ENCODE measurements at regions not wholly inside any gene's neighbourhood (a gene's known extent, or its start where the extent isn't known, plus 50 kb on each side); places are given as distances from the start of the nearest gene placed in this dataset.

- Mint-ChIP-seq H3K9me3 (no peaks in the 10 kb centered on the region), H3K27me3 (ENCODE audit: insufficient read depth, low read depth, poor library complexity) (no peaks in the 10 kb centered on the region), H3K27ac (no peak overlapping the region), H3K4me1 (no peaks in the 10 kb centered on the region), H3K4me3 (no peak overlapping the region), H3K36me3 (ENCODE audit: low read depth) (no peaks in the 10 kb centered on the region)
- no peak overlapping the region for H3K27ac ChIP-seq (ENCODE audit: low read depth)
- TF ChIP-seq NANOG (IDR thresholded peaks at IDR 0.05; ENCODE audit: borderline replicate concordance): no peak
- TF ChIP-seq STAT1 (IDR thresholded peaks at IDR 0.05; ENCODE audit: unreplicated experiment): no peak
- TF ChIP-seq ETS1 (IDR thresholded peaks at IDR 0.05): no peak
- no peak for TF ChIP-seq POLR2AphosphoS5 (IDR thresholded peaks at IDR 0.05; ENCODE audit: low read depth)
- no peak for TF ChIP-seq EZH2 (IDR thresholded peaks at IDR 0.05; ENCODE audit: low read depth, unreplicated experiment)
- TF ChIP-seq CREB1 (CRISPR knock-in tag; IDR thresholded peaks at IDR 0.05; ENCODE audit: low read depth): no peak
- TF ChIP-seq JUNB (IDR thresholded peaks at IDR 0.05; ENCODE audit: unreplicated experiment): no peak
- TF ChIP-seq REST (IDR thresholded peaks at IDR 0.05; ENCODE audit: unreplicated experiment): no peak
- no peak for TF ChIP-seq ZNF462 (CRISPR knock-in tag; IDR thresholded peaks at IDR 0.05)
- TF ChIP-seq ZNF114 (CRISPR knock-in tag; IDR thresholded peaks at IDR 0.05): no peak
- TF ChIP-seq EZH2phosphoT487 (IDR thresholded peaks at IDR 0.05; ENCODE audit: unreplicated experiment): no peak
- no peak for TF ChIP-seq CTCF (conservative IDR thresholded peaks at IDR 0.05; ENCODE audit: low read depth in 2 of 2)
- TF ChIP-seq ZNF331 (CRISPR knock-in tag; IDR thresholded peaks at IDR 0.05; ENCODE audit: low read depth): no peak
- ATAC-seq (no peak), DNase-seq (ENCODE audit: low spot score) (no peak)
- no peaks in the 10 kb centered on the region for H3K79me2 ChIP-seq (replicated peaks; ENCODE audit: insufficient read depth)
- no peaks in the 10 kb centered on the region for H3K4me1 ChIP-seq (ENCODE audit: insufficient read depth)
- H3F3A ChIP-seq (replicated peaks; ENCODE audit: low read depth): no peaks in the 10 kb centered on the region
- H3K36me3 ChIP-seq (ENCODE audit: insufficient read depth): no peaks in the 10 kb centered on the region
- no peak overlapping the region for H3K4me2 ChIP-seq
- H3K9me2 ChIP-seq (ENCODE audit: insufficient read depth): no peaks in the 10 kb centered on the region
- H2AFZ ChIP-seq: no peak overlapping the region
- H3K27me3 ChIP-seq (ENCODE audit: insufficient read depth): no peaks in the 10 kb centered on the region
- H4K20me1 ChIP-seq (replicated peaks; ENCODE audit: insufficient read depth): no peaks in the 10 kb centered on the region
- H3K4me3 ChIP-seq: no peak overlapping the region
Measured at GRCh38 chr7:19834566-19834965, 61.1 kb upstream of the TMEM196 start.

Data from GM23338 (cell line).